Hepatocyte (in vitro differentiated cells): ENCODE measurements at regions not wholly inside any gene's neighbourhood (a gene's known extent, or its start where the extent isn't known, plus 50 kb on each side); places are given as distances from the start of the nearest gene placed in this dataset.

Experiments
- DNase-seq: peaks from one replicate; pipeline ENCODE4 v3.0.0-alpha.2; 2016; ENCODE audit warnings: low spot score
- H2AFZ ChIP-seq: fragments of 200-600 bp; sonication (generic); 2 replicates; pipeline ENCODE4 v1.6.0; 2016; ENCODE audit warnings: antibody characterized with exemption, mild to moderate bottlenecking
- H3K27ac ChIP-seq: fragments of 200-600 bp; sonication (generic); 2 replicates; pipeline ENCODE4 v1.5.1; 2016; ENCODE audit warnings: mild to moderate bottlenecking
- H3K27me3 ChIP-seq: fragments of 200-600 bp; sonication (generic); 2 replicates; pipeline ENCODE4 v1.6.1; 2016
- H3K36me3 ChIP-seq: fragments of 200-600 bp; sonication (generic); replicated peaks from 2 replicates; pipeline ENCODE4 v1.5.1; 2016; ENCODE audit warnings: low read depth; ENCODE audit not compliant: insufficient read depth
- H3K4me1 ChIP-seq: fragments of 200-600 bp; sonication (generic); 2 replicates; pipeline ENCODE4 v1.5.1; 2016; ENCODE audit warnings: mild to moderate bottlenecking, moderate library complexity; ENCODE audit not compliant: insufficient read depth
- H3K4me2 ChIP-seq: fragments of 200-600 bp; sonication (generic); 2 replicates; pipeline ENCODE4 v1.6.0; 2016
- H3K4me3 ChIP-seq: fragments of 200-600 bp; sonication (generic); 2 replicates; pipeline ENCODE4 v1.5.1; 2016; ENCODE audit warnings: mild to moderate bottlenecking
- H3K79me2 ChIP-seq: fragments of 200-600 bp; sonication (generic); 2 replicates; pipeline ENCODE4 v1.6.0; 2017; ENCODE audit warnings: mild to moderate bottlenecking
- H3K9me2 ChIP-seq: fragments of 200-600 bp; sonication (generic); replicated peaks from 2 replicates; pipeline ENCODE4 v1.6.0; 2017; ENCODE audit warnings: mild to moderate bottlenecking; ENCODE audit not compliant: insufficient read depth
- H3K9me3 ChIP-seq: fragments of 200-600 bp; sonication (generic); 2 replicates; pipeline ENCODE4 v1.5.1; 2016; ENCODE audit warnings: low read depth, mild to moderate bottlenecking
- H4K20me1 ChIP-seq: fragments of 200-600 bp; sonication (generic); 2 replicates; pipeline ENCODE4 v1.6.0; 2016; ENCODE audit warnings: mild to moderate bottlenecking; ENCODE audit not compliant: insufficient read depth, poor library complexity, severe bottlenecking
- EZH2 ChIP-seq: fragments of 200-600 bp; sonication (generic); IDR thresholded peaks from 2 replicates; pipeline ENCODE4 v1.6.1; 2016; ENCODE audit warnings: antibody characterized with exemption, mild to moderate bottlenecking, borderline replicate concordance
- EZH2phosphoT487 ChIP-seq: fragments of 200-600 bp; sonication (generic); IDR thresholded peaks from one replicate; pipeline ENCODE4 v1.6.1; 2018; ENCODE audit warnings: antibody characterized with exemption, mild to moderate bottlenecking, low read depth, moderate library complexity; ENCODE audit not compliant: unreplicated experiment, severe bottlenecking
- WGBS: methylation state at CpG from one replicate; pipeline ENCODE4 v1.1.6; 2016; ENCODE audit warnings: low lambda C conversion rate; ENCODE audit errors: missing lambda C conversion rate; 5-methylcytosine and 5-hydroxymethylcytosine counted together
- TF ChIP-seq, protein P1 (sequence below): fragments of 200-600 bp; sonication (generic); IDR thresholded peaks from 2 replicates; pipeline ENCODE4 v1.5.1; 2016; ENCODE audit warnings: antibody characterized with exemption, mild to moderate bottlenecking; ENCODE audit not compliant: poor library complexity

DNA sequence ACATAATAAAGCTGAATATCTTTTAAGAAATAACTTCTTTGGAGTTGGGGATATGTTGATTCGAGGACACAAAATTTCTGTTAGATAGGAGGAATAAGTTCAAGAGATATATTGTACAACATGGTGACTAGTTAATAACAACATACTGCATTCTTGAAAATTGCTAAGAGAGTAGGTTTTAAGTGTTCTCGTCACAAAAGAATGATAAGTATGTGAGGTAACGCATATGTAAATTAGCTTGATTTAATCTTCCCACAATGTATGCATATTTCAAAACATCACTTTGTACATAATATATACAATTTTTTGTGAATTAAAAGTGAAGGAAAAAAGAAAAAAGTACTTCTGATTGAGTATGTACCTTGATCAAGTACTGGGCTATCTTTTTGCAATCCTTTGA is 428.0 kb upstream of the TRPC7 start:
- WGBS = 87% methylated on average over 3 of the region's 3 CpGs
- Histone ChIP-seq H3K4me3 (no peak overlapping the region), H3K9me3 (no peaks in the 10 kb centered on the region), H3K9me2 (no peaks in the 10 kb centered on the region), H3K4me1 (no peaks in the 10 kb centered on the region), H2AFZ (no peak overlapping the region), H3K79me2 (no peaks in the 10 kb centered on the region), H4K20me1 (no peaks in the 10 kb centered on the region), H3K36me3 (no peaks in the 10 kb centered on the region), H3K27ac (no peak overlapping the region), H3K27me3 (no peaks in the 10 kb centered on the region), H3K4me2 (no peak overlapping the region)
- no peak for DNase-seq
- TF ChIP-seq, protein P1, sequence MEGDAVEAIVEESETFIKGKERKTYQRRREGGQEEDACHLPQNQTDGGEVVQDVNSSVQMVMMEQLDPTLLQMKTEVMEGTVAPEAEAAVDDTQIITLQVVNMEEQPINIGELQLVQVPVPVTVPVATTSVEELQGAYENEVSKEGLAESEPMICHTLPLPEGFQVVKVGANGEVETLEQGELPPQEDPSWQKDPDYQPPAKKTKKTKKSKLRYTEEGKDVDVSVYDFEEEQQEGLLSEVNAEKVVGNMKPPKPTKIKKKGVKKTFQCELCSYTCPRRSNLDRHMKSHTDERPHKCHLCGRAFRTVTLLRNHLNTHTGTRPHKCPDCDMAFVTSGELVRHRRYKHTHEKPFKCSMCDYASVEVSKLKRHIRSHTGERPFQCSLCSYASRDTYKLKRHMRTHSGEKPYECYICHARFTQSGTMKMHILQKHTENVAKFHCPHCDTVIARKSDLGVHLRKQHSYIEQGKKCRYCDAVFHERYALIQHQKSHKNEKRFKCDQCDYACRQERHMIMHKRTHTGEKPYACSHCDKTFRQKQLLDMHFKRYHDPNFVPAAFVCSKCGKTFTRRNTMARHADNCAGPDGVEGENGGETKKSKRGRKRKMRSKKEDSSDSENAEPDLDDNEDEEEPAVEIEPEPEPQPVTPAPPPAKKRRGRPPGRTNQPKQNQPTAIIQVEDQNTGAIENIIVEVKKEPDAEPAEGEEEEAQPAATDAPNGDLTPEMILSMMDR = no peak
- TF ChIP-seq EZH2phosphoT487 (no peak), EZH2 (no peak)

DNA sequence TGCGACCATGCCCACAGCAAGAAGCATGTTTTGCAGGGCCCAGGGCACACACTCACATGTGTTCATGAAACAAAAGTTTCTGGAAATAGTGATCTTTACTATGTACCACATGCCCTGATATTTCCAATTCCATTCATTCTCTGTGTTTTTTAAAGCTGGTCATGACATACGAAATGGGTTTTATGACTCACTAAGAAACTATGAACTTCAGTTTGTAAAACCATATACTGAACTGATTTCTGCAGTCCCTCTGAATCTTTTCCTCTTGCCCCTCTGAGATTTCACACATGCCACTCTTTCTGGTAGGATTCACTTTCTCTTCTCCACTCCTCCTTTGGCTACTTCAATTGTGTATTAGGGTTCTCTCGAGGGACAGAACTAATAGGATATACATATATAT is 416.1 kb upstream of the TRPC7 start:
- TF ChIP-seq EZH2 (no peak), EZH2phosphoT487 (no peak)
- TF ChIP-seq, protein P1 = no peak
- Histone ChIP-seq H3K79me2 (no peaks in the 10 kb centered on the region), H4K20me1 (no peaks in the 10 kb centered on the region), H3K27ac (no peak overlapping the region), H3K36me3 (no peaks in the 10 kb centered on the region), H3K9me3 (no peaks in the 10 kb centered on the region), H3K27me3 (no peaks in the 10 kb centered on the region), H3K9me2 (no peaks in the 10 kb centered on the region), H3K4me3 (no peak overlapping the region), H3K4me2 (no peak overlapping the region), H2AFZ (no peak overlapping the region), H3K4me1 (peaks cover 4% of the 10 kb centered on the region)
- 75% methylated on average over 3 of the region's 3 CpGs for WGBS
- DNase-seq = no peak

DNA sequence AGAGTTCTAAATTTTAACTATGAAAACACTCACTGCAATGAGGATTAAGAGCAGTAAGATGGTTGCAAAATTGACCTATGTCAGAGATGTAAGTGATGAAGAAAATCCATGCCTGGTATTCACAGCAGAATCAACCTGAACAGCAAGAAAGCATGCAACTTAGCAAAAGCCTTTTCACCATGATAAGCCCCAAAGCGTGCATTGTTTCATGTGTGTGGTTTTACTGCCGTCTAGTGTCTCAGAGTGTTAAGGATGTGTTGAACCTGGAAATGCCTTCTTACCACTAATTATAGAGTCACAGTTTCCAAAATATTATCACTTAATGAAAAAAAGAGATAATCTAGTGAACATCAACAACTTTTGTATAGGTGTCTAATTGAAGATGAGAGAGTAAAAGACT is 415.2 kb upstream of the TRPC7 start:
- DNase-seq = no peak
- H3K27me3 ChIP-seq = no peaks in the 10 kb centered on the region
- TF ChIP-seq, protein P1 = peak; percentile 22
- no peak for TF ChIP-seq EZH2phosphoT487
- H3K27ac ChIP-seq = no peak overlapping the region
- no peak overlapping the region for H3K4me3 ChIP-seq
- no peak overlapping the region for H2AFZ ChIP-seq
- H3K36me3 ChIP-seq = no peaks in the 10 kb centered on the region
- no peaks in the 10 kb centered on the region for H3K9me2 ChIP-seq
- no peak overlapping the region for H3K4me2 ChIP-seq
- no peaks in the 10 kb centered on the region for H3K9me3 ChIP-seq
- WGBS = 53% methylated on average over 2 of the region's 2 CpGs
- H4K20me1 ChIP-seq = no peaks in the 10 kb centered on the region
- H3K79me2 ChIP-seq = no peaks in the 10 kb centered on the region
- H3K4me1 ChIP-seq = peaks cover 6% of the 10 kb centered on the region
